OCI-LY1 (cell line): ENCODE measurements at regions not wholly inside any gene's neighbourhood (a gene's known extent, or its start where the extent isn't known, plus 50 kb on each side); places are given as distances from the start of the nearest gene placed in this dataset.

ENCODE experiments used
- H2AFZ ChIP-seq: fragments of 200-600 bp; sonication (generic), shearing (Covaris generic); 2 replicates; pipeline ENCODE4 v1.6.0; 2014; ENCODE audit warnings: antibody characterized with exemption, mild to moderate bottlenecking, low read length
- H3F3A ChIP-seq: fragments of 200-600 bp; sonication (generic), shearing (Covaris generic); 2 replicates; pipeline ENCODE4 v1.6.0; 2014; ENCODE audit warnings: mild to moderate bottlenecking, antibody characterized with exemption, low read length, moderate library complexity; ENCODE audit not compliant: insufficient read depth
- H3K27ac ChIP-seq: fragments of 200-600 bp; sonication (generic); 2 replicates; pipeline ENCODE4 v1.5.1; 2014; ENCODE audit warnings: low read length, mixed run types, mild to moderate bottlenecking, low read depth; ENCODE audit not compliant: poor library complexity, severe bottlenecking
- H3K27me3 ChIP-seq: fragments of 200-600 bp; sonication (generic); 2 replicates; pipeline ENCODE4 v1.6.0; 2014; ENCODE audit warnings: antibody characterized with exemption, mild to moderate bottlenecking, low read length, moderate library complexity; ENCODE audit not compliant: insufficient read depth
- H3K36me3 ChIP-seq: fragments of 200-600 bp; sonication (generic); 2 replicates; pipeline ENCODE4 v1.6.1; 2014; ENCODE audit warnings: mild to moderate bottlenecking, antibody characterized with exemption, low read length, moderate library complexity, mixed read lengths; ENCODE audit not compliant: insufficient read depth
- H3K4me1 ChIP-seq: fragments of 200-600 bp; sonication (generic); 2 replicates; pipeline ENCODE4 v1.5.1; 2014; ENCODE audit warnings: mild to moderate bottlenecking, low read length, moderate library complexity; ENCODE audit not compliant: insufficient read depth, severe bottlenecking
- H3K4me2 ChIP-seq: fragments of 200-600 bp; sonication (generic), shearing (Covaris generic); 2 replicates; pipeline ENCODE4 v1.6.1; 2014; ENCODE audit warnings: low read length
- H3K4me3 ChIP-seq: fragments of 200-600 bp; sonication (generic); 2 replicates; pipeline ENCODE4 v1.5.1; 2014; ENCODE audit warnings: low read length, low read depth, mild to moderate bottlenecking, mixed read lengths; ENCODE audit not compliant: poor library complexity, severe bottlenecking
- H3K79me2 ChIP-seq: fragments of 200-600 bp; shearing (Covaris generic); 2 replicates; pipeline ENCODE4 v1.6.1; 2016; ENCODE audit warnings: mixed run types, low read length, mixed read lengths; ENCODE audit not compliant: insufficient read depth
- H3K9ac ChIP-seq: fragments of 200-600 bp; sonication (generic), shearing (Covaris generic); 2 replicates; pipeline ENCODE4 v1.6.1; 2014; ENCODE audit warnings: mild to moderate bottlenecking, low read length, mixed read lengths
- H3K9me2 ChIP-seq: fragments of 200-600 bp; sonication (generic), shearing (Covaris generic); 2 replicates; pipeline ENCODE4 v1.6.1; 2014; ENCODE audit warnings: low read depth, mild to moderate bottlenecking, low read length, mixed read lengths
- H3K9me3 ChIP-seq: fragments of 200-600 bp; shearing (Covaris generic); 2 replicates; pipeline ENCODE4 v1.6.1; 2014; ENCODE audit warnings: low read length, mixed read lengths
- H4K20me1 ChIP-seq: fragments of 200-600 bp; sonication (generic), shearing (Covaris generic); 2 replicates; pipeline ENCODE4 v1.6.0; 2016; ENCODE audit warnings: mild to moderate bottlenecking, low read length; ENCODE audit not compliant: insufficient read depth
- EZH2 ChIP-seq: fragments of 200-600 bp; sonication (generic), shearing (Covaris generic); IDR thresholded peaks from 2 replicates; pipeline ENCODE4 v1.8.0; 2017; ENCODE audit warnings: borderline replicate concordance, mixed run types, mild to moderate bottlenecking, antibody characterized with exemption, low read length, moderate library complexity, mixed read lengths
- TF ChIP-seq, protein P1 (sequence below): fragments of 200-600 bp; sonication (generic), shearing (Covaris generic); IDR thresholded peaks from 2 replicates; pipeline ENCODE4 v1.5.1; 2017; ENCODE audit warnings: mild to moderate bottlenecking, antibody characterized with exemption, low read length, moderate library complexity, mixed read lengths

DNA sequence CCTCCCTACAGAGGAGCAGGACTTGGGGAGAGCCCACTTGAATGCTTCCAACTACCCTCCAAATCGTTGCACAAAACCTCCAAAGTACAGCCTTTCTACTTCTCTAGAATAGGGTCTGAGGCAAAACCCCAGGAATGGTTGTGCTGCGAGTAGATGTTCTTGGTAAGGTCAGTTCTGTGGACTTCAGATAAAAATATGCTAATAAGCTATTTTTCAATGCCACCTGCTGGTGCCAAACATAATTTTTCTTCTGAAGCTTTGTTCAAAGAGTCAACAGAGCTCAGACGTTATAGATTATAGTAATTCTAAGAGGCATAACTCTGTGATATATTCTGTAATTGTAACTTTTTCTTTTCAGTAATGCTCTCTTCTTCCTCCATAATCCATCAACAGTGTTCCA, 425.7 kb downstream of the GPAT3 start:
- H3K79me2 ChIP-seq: no peaks in the 10 kb centered on the region
- peaks cover 3% of the 10 kb centered on the region; the same call in 1 of the 2 replicates for H3K9me3 ChIP-seq
- H3K9me2 ChIP-seq: no peaks in the 10 kb centered on the region
- no peak overlapping the region for H3K9ac ChIP-seq
- H3K4me3 ChIP-seq: no peak overlapping the region
- no peaks in the 10 kb centered on the region for H3K36me3 ChIP-seq
- H3K4me1 ChIP-seq: no peaks in the 10 kb centered on the region
- no peak overlapping the region for H3K4me2 ChIP-seq
- H4K20me1 ChIP-seq: no peaks in the 10 kb centered on the region
- no peaks in the 10 kb centered on the region for H3F3A ChIP-seq
- no peaks in the 10 kb centered on the region for H3K27me3 ChIP-seq
- H2AFZ ChIP-seq: no peak overlapping the region
- no peak overlapping the region for H3K27ac ChIP-seq
- TF ChIP-seq, protein P1, sequence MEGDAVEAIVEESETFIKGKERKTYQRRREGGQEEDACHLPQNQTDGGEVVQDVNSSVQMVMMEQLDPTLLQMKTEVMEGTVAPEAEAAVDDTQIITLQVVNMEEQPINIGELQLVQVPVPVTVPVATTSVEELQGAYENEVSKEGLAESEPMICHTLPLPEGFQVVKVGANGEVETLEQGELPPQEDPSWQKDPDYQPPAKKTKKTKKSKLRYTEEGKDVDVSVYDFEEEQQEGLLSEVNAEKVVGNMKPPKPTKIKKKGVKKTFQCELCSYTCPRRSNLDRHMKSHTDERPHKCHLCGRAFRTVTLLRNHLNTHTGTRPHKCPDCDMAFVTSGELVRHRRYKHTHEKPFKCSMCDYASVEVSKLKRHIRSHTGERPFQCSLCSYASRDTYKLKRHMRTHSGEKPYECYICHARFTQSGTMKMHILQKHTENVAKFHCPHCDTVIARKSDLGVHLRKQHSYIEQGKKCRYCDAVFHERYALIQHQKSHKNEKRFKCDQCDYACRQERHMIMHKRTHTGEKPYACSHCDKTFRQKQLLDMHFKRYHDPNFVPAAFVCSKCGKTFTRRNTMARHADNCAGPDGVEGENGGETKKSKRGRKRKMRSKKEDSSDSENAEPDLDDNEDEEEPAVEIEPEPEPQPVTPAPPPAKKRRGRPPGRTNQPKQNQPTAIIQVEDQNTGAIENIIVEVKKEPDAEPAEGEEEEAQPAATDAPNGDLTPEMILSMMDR: no peak
- TF ChIP-seq EZH2: no peak

DNA sequence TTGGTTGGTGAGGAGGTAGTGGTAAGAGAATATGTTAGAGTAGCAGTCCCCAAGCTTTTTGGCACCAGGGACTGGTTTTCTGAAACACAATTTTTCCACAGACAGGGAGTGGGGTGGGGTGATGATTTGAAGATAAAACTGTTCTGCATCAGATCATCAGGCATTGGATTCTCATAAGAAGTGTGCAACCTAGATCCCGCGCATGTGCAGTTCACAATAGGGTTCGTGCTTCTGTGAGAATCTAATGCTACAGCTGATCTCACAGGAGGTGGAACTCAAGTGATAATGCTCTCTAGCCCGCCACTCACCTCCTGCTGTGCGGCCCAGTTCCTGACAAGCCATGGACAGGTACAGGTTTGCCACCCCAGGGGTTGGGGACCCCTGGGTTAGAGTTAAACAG, 423.3 kb downstream of the GPAT3 start:
- Histone ChIP-seq H3K36me3 (no peaks in the 10 kb centered on the region), H3K4me1 (no peaks in the 10 kb centered on the region), H3K27me3 (no peaks in the 10 kb centered on the region), H3K9me3 (no peaks in the 10 kb centered on the region), H4K20me1 (no peaks in the 10 kb centered on the region), H3K9me2 (no peaks in the 10 kb centered on the region), H3K4me2 (no peak overlapping the region), H3K4me3 (no peak overlapping the region), H2AFZ (no peak overlapping the region), H3K79me2 (no peaks in the 10 kb centered on the region), H3K9ac (no peak overlapping the region), H3K27ac (no peak overlapping the region), H3F3A (no peaks in the 10 kb centered on the region)
- TF ChIP-seq, protein P1: no peak
- no peak for TF ChIP-seq EZH2

DNA sequence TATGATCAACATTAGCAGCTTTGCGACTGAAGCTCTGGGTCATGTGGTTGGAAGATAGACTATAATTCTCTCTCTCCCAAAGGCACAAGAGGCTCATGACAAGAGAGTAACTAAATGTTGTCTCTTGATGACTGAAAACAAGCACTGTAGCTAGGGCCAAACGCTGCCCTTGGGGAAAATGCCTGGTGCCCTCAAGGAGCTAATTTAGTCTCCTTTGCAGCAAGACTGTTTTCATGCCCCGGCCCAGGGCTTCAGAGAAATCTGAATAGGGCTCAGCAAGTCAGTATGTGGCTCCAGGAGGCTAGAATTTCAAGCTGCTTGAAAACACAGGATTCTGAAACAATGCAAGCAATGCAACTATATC, 411.9 kb downstream of the GPAT3 start:
- TF ChIP-seq, protein P1: no peak
- no peak for TF ChIP-seq EZH2
- Histone ChIP-seq H3K4me3 (no peak overlapping the region), H3F3A (no peaks in the 10 kb centered on the region), H3K79me2 (no peaks in the 10 kb centered on the region), H3K9me3 (no peaks in the 10 kb centered on the region), H4K20me1 (no peaks in the 10 kb centered on the region), H3K9ac (no peak overlapping the region), H3K27me3 (no peaks in the 10 kb centered on the region), H3K4me2 (no peak overlapping the region), H2AFZ (no peak overlapping the region), H3K9me2 (no peaks in the 10 kb centered on the region), H3K36me3 (no peaks in the 10 kb centered on the region), H3K27ac (no peak overlapping the region), H3K4me1 (no peaks in the 10 kb centered on the region)
